Esophagus muscularis mucosa (tissue), 3 donors: ENCODE measurements at regions not wholly inside any gene's neighbourhood (a gene's known extent, or its start where the extent isn't known, plus 50 kb on each side); places are given as distances from the start of the nearest gene placed in this dataset.

ENCODE experiments used
- POLR2A ChIP-seq: fragments of 450-650 bp; IDR thresholded peaks from one replicate; pipeline ENCODE4 v1.6.1; 2017; ENCODE audit warnings: antibody characterized with exemption, moderate library complexity, mild to moderate bottlenecking, low read depth
- POLR2AphosphoS5 ChIP-seq, 2 donors: sonication (generic); formaldehyde crosslinking; IDR thresholded peaks; one replicate each; pipeline ENCODE4 v1.6.1; 2017; ENCODE audit warnings: antibody characterized with exemption in 2 of 2
- TF ChIP-seq, protein P1 (sequence below), 3 experiments: fragments of 200-600 bp in 2 of 3; fragments of 450-650 bp in 1 of 3; sonication (generic) in 2 of 3; IDR thresholded peaks; one replicate each; pipeline ENCODE4 v1.5.1; 2017 to 2019; ENCODE audit warnings: antibody characterized with exemption in 3 of 3, mild to moderate bottlenecking in 2 of 3, moderate library complexity in 1 of 3

GRCh38 chr7:27394871-27395270, 152.3 kb downstream of the EVX1 start:
- no peak for TF ChIP-seq POLR2A
- TF ChIP-seq, protein P1, sequence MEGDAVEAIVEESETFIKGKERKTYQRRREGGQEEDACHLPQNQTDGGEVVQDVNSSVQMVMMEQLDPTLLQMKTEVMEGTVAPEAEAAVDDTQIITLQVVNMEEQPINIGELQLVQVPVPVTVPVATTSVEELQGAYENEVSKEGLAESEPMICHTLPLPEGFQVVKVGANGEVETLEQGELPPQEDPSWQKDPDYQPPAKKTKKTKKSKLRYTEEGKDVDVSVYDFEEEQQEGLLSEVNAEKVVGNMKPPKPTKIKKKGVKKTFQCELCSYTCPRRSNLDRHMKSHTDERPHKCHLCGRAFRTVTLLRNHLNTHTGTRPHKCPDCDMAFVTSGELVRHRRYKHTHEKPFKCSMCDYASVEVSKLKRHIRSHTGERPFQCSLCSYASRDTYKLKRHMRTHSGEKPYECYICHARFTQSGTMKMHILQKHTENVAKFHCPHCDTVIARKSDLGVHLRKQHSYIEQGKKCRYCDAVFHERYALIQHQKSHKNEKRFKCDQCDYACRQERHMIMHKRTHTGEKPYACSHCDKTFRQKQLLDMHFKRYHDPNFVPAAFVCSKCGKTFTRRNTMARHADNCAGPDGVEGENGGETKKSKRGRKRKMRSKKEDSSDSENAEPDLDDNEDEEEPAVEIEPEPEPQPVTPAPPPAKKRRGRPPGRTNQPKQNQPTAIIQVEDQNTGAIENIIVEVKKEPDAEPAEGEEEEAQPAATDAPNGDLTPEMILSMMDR (IDR thresholded peaks at IDR 0.05) = no peak
- TF ChIP-seq POLR2AphosphoS5 (IDR thresholded peaks at IDR 0.05) = no peak
